GM19043 (cell line): ENCODE measurements at regions not wholly inside any gene's neighbourhood (a gene's known extent, or its start where the extent isn't known, plus 50 kb on each side); places are given as distances from the start of the nearest gene placed in this dataset.

Source experiments
- ATAC-seq: cut with Tn5 transposase; IDR thresholded peaks from one replicate; pipeline ENCODE4 v1.9.1; 2021; ENCODE audit warnings: low read depth; ENCODE audit not compliant: unreplicated experiment

GRCh38 chr9:121550041-121550440 lies 50.4 kb upstream of the GGTA1 start:
- ATAC-seq, result no peak

GRCh38 chr9:121550569-121551512 lies 51.2 kb upstream of the GGTA1 start:
- ATAC-seq, result no peak

- ATAC-seq, result no peak
Observed at GRCh38 chr9:121551985-121552753, 52.5 kb upstream of the GGTA1 start.

- no peak for ATAC-seq
Observed at GRCh38 chr9:121556082-121556481, 56.4 kb upstream of the GGTA1 start.

GRCh38 chr9:121556580-121556979 lies 56.9 kb upstream of the GGTA1 start:
- no peak for ATAC-seq

GRCh38 chr9:121557581-121558447 lies 58.2 kb upstream of the GGTA1 start:
- ATAC-seq, result peak; percentile 58

GRCh38 chr9:121558473-121558872 lies 58.8 kb upstream of the GGTA1 start:
- no peak for ATAC-seq

- no peak for ATAC-seq
Observed at GRCh38 chr9:121559183-121559582, 59.5 kb upstream of the GGTA1 start.

- ATAC-seq, result no peak
Observed at GRCh38 chr9:121560921-121561320, 61.3 kb upstream of the GGTA1 start.

GRCh38 chr9:121561385-121562222 lies 62.0 kb upstream of the GGTA1 start:
- no peak for ATAC-seq

GRCh38 chr9:121562301-121562700 lies 62.7 kb upstream of the GGTA1 start:
- no peak for ATAC-seq

- no peak for ATAC-seq
Observed at GRCh38 chr9:121563425-121563824, 63.8 kb upstream of the GGTA1 start.

- ATAC-seq, result no peak
Observed at GRCh38 chr9:121563881-121564460, 64.3 kb upstream of the GGTA1 start.

- no peak for ATAC-seq
Observed at GRCh38 chr9:121564504-121565260, 65.0 kb upstream of the GGTA1 start.

GRCh38 chr9:121566481-121567465 lies 67.1 kb upstream of the GGTA1 start:
- no peak for ATAC-seq

GRCh38 chr9:121567500-121568342 lies 68.1 kb upstream of the GGTA1 start:
- no peak for ATAC-seq
